OCI-LY3 (cell line): ENCODE measurements at regions not wholly inside any gene's neighbourhood (a gene's known extent, or its start where the extent isn't known, plus 50 kb on each side); places are given as distances from the start of the nearest gene placed in this dataset.

Source experiments
- H2AFZ ChIP-seq: fragments of 200-600, 300-600 bp; shearing (Covaris generic); 2 replicates; pipeline ENCODE4 v1.6.0; 2014; ENCODE audit warnings: antibody characterized with exemption, low read depth, low read length
- H3K27ac ChIP-seq: fragments of 200-600, 300-600 bp; sonication (generic); 2 replicates; pipeline ENCODE4 v1.5.1; 2014; ENCODE audit warnings: mild to moderate bottlenecking, low read length, moderate library complexity, mixed read lengths
- H3K27me3 ChIP-seq: fragments of 200-600, 300-600 bp; sonication (generic); 2 replicates; pipeline ENCODE4 v1.6.1; 2014; ENCODE audit warnings: low read depth, low read length, mixed read lengths
- H3K36me3 ChIP-seq: fragments of 200-600, 300-600 bp; sonication (generic); replicated peaks from 2 replicates; pipeline ENCODE3; 2014; ENCODE audit warnings: low read depth, low read length, mixed read lengths
- H3K4me1 ChIP-seq: fragments of 300-600, 200-600 bp; sonication (generic); 2 replicates; pipeline ENCODE4 v1.6.1; 2014; ENCODE audit warnings: low read length, mixed read lengths
- H3K4me2 ChIP-seq: fragments of 200-600, 300-600 bp; sonication (generic); 2 replicates; pipeline ENCODE4 v1.6.1; 2014; ENCODE audit warnings: low read length, mixed read lengths
- H3K4me3 ChIP-seq: fragments of 300-600, 200-600 bp; sonication (generic); 2 replicates; pipeline ENCODE4 v1.5.1; 2014; ENCODE audit warnings: antibody characterized with exemption, mild to moderate bottlenecking, low read length, moderate library complexity
- H3K79me2 ChIP-seq: fragments of 300-600, 200-600 bp; shearing (Covaris generic); 2 replicates; pipeline ENCODE4 v1.6.1; 2014; ENCODE audit warnings: mild to moderate bottlenecking, low read length, mixed read lengths
- H3K9ac ChIP-seq: fragments of 300-600, 200-600 bp; shearing (Covaris generic); 2 replicates; pipeline ENCODE4 v1.6.0; 2014; ENCODE audit warnings: mild to moderate bottlenecking, low read length, moderate library complexity
- H3K9me3 ChIP-seq: fragments of 200-600, 300-600 bp; shearing (Covaris generic); 2 replicates; pipeline ENCODE4 v1.6.1; 2014; ENCODE audit warnings: low read length, mixed read lengths; ENCODE audit not compliant: insufficient read depth
- H4K20me1 ChIP-seq: fragments of 200-600, 300-600 bp; sonication (generic); 2 replicates; pipeline ENCODE4 v1.6.1; 2016; ENCODE audit warnings: low read length, mixed read lengths; ENCODE audit not compliant: insufficient read depth
- CTCF ChIP-seq: fragments of 200-600, 300-600 bp; sonication (generic); IDR thresholded peaks from 2 replicates; pipeline ENCODE4 v1.5.1; 2014; ENCODE audit warnings: antibody characterized with exemption, low read length, low read depth
- EZH2phosphoT487 ChIP-seq: fragments of 200-600 bp; shearing (Covaris generic); IDR thresholded peaks from 2 replicates; pipeline ENCODE4 v1.6.1; 2018; ENCODE audit warnings: antibody characterized with exemption, mixed run types, low read depth

GRCh38 chr2:188159484-188159883 is 132.2 kb upstream of the GULP1 start:
- no peak overlapping the region for H3K27ac ChIP-seq
- H3K9me3 ChIP-seq, result no peaks in the 10 kb centered on the region
- H2AFZ ChIP-seq, result no peak overlapping the region
- no peak overlapping the region for H3K4me3 ChIP-seq
- H3K9ac ChIP-seq, result no peak overlapping the region
- TF ChIP-seq EZH2phosphoT487 (no peak), CTCF (no peak)
- H4K20me1 ChIP-seq, result no peaks in the 10 kb centered on the region
- no peaks in the 10 kb centered on the region for H3K36me3 ChIP-seq
- no peaks in the 10 kb centered on the region for H3K79me2 ChIP-seq
- H3K4me1 ChIP-seq, result no peaks in the 10 kb centered on the region
- H3K4me2 ChIP-seq, result no peak overlapping the region
- no peaks in the 10 kb centered on the region for H3K27me3 ChIP-seq

- H3K9ac ChIP-seq, result no peak overlapping the region
- TF ChIP-seq CTCF (no peak), EZH2phosphoT487 (no peak)
- no peaks in the 10 kb centered on the region for H3K4me1 ChIP-seq
These were observed 121.3 kb upstream of the GULP1 start for GRCh38 chr2:188170356-188170755.

GRCh38 chr2:188176620-188177019 is 115.1 kb upstream of the GULP1 start:
- H4K20me1 ChIP-seq, result no peaks in the 10 kb centered on the region
- no peaks in the 10 kb centered on the region for H3K79me2 ChIP-seq
- H3K36me3 ChIP-seq, result peaks cover 3% of the 10 kb centered on the region
- peaks cover 14% of the 10 kb centered on the region for H3K4me1 ChIP-seq
- H3K4me3 ChIP-seq, result no peak overlapping the region
- H3K9me3 ChIP-seq, result no peaks in the 10 kb centered on the region
- H3K27me3 ChIP-seq, result no peaks in the 10 kb centered on the region
- no peak for TF ChIP-seq CTCF
- TF ChIP-seq EZH2phosphoT487, result no peak
- H3K9ac ChIP-seq, result no peak overlapping the region
- no peak overlapping the region for H2AFZ ChIP-seq
- H3K27ac ChIP-seq, result no peak overlapping the region
- H3K4me2 ChIP-seq, result no peak overlapping the region

More at GRCh38 chr2:188170356-188170755, 121.3 kb upstream of the GULP1 start:
- no peak overlapping the region for H2AFZ ChIP-seq
- H4K20me1 ChIP-seq, result no peaks in the 10 kb centered on the region
- no peak overlapping the region for H3K4me2 ChIP-seq
- H3K9me3 ChIP-seq, result no peaks in the 10 kb centered on the region
- H3K27me3 ChIP-seq, result no peaks in the 10 kb centered on the region
- no peaks in the 10 kb centered on the region for H3K36me3 ChIP-seq
- H3K4me3 ChIP-seq, result no peak overlapping the region
- H3K27ac ChIP-seq, result no peak overlapping the region
- no peaks in the 10 kb centered on the region for H3K79me2 ChIP-seq

GRCh38 chr2:188181067-188181838 is 110.4 kb upstream of the GULP1 start:
- peaks cover 3% of the 10 kb centered on the region for H3K36me3 ChIP-seq
- no peak overlapping the region for H3K4me3 ChIP-seq
- H3K4me1 ChIP-seq, result peaks cover 14% of the 10 kb centered on the region
- no peak for TF ChIP-seq CTCF
- no peak for TF ChIP-seq EZH2phosphoT487
- H3K79me2 ChIP-seq, result no peaks in the 10 kb centered on the region
- no peak overlapping the region for H3K4me2 ChIP-seq
- no peak overlapping the region for H2AFZ ChIP-seq
- H3K27me3 ChIP-seq, result no peaks in the 10 kb centered on the region
- no peaks in the 10 kb centered on the region for H4K20me1 ChIP-seq
- no peaks in the 10 kb centered on the region for H3K9me3 ChIP-seq
- H3K27ac ChIP-seq, result no peak overlapping the region
- H3K9ac ChIP-seq, result no peak overlapping the region
